ENCODE measurements at regions not wholly inside any gene's neighbourhood (a gene's known extent, or its start where the extent isn't known, plus 50 kb on each side); places are given as distances from the start of the nearest gene placed in this dataset.

DNA sequence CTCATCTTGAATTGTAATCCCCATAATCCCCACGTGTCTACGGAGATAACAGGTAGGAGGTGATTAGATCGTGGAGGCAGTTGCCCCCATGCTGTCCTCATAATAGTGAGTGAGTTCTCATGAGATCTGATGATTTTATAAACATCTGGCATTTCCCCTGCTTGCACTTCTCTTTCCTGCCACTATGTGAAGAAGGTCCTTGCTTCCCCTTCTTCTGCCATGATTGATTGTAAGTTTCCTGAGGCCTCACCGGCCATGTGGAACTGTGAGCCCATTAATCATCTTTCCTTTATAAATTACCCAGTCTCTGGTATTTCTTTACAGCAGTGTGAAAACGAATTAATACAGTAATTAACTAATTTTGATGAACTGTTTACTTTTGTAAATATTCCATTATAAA, 582.5 kb downstream of the TSN start:
- no peak for ATAC-seq
- ChIA-PET CTCF (ENCODE audit: low intra/inter-chr PET ratio) (no interaction called here), POLR2A (no interaction called here)
- no TSS peak for BruUV-seq (replicated peaks)
- Histone ChIP-seq H3K9me1 (ENCODE audit: control insufficient read depth, insufficient read depth, low read length) (no peaks in the 10 kb centered on the region), H3K4me2 (ENCODE audit: insufficient read depth, low read length) (no peak overlapping the region), H3K27ac (ENCODE audit: extremely low read depth, low read depth, low read length) (no peak overlapping the region), H3K4me1 (replicated peaks in 1 of 2; ENCODE audit: control insufficient read depth in 2 of 2, insufficient read depth in 2 of 2, low read length in 2 of 2) (no peaks in the 10 kb centered on the region), H4K20me1 (replicated peaks; ENCODE audit: control insufficient read depth, insufficient read depth, low read length) (no peaks in the 10 kb centered on the region), H3K79me2 (ENCODE audit: control insufficient read depth, insufficient read depth, low read length) (no peaks in the 10 kb centered on the region), H2AFZ (ENCODE audit: low read depth, low read length) (no peak overlapping the region), H3K27me3 (ENCODE audit: control insufficient read depth in 2 of 2, insufficient read depth in 2 of 2, low read length in 2 of 2) (no peaks in the 10 kb centered on the region), H3K4me3 (no peak overlapping the region), H3K9me3 (replicated peaks; ENCODE audit: control insufficient read depth, insufficient read depth, low read depth, low read length) (no peaks in the 10 kb centered on the region), H3K9ac (ENCODE audit: insufficient read depth in 1 of 2, low read depth in 2 of 2, low read length in 2 of 2) (no peak overlapping the region), H3K36me3 (ENCODE audit: control insufficient read depth, insufficient read depth, low read length) (no peaks in the 10 kb centered on the region)
- no peak for FAIRE-seq
- 0% methylated on average over 5 of the region's 5 CpGs for WGBS (ENCODE audit: insufficient coverage, low coverage, missing lambda C conversion rate)
- intact Hi-C loops (cut with micrococcal nuclease): no loop called here
- no peak for DNase-seq (ENCODE audit: extremely low read depth in 1 of 4, low spot score in 3 of 4)
- no peak for TF ChIP-seq GTF2E2 (tag; IDR thresholded peaks at IDR 0.05)
- TF ChIP-seq SMAD3 (CRISPR knock-in tag; conservative IDR thresholded peaks at IDR 0.05): no peak
- no peak for TF ChIP-seq PHTF2 (CRISPR knock-in tag; IDR thresholded peaks at IDR 0.05)
- no peak for TF ChIP-seq SRSF3 (IDR thresholded peaks at IDR 0.05; ENCODE audit: insufficient read depth, low read length)
- TF ChIP-seq, protein P1, sequence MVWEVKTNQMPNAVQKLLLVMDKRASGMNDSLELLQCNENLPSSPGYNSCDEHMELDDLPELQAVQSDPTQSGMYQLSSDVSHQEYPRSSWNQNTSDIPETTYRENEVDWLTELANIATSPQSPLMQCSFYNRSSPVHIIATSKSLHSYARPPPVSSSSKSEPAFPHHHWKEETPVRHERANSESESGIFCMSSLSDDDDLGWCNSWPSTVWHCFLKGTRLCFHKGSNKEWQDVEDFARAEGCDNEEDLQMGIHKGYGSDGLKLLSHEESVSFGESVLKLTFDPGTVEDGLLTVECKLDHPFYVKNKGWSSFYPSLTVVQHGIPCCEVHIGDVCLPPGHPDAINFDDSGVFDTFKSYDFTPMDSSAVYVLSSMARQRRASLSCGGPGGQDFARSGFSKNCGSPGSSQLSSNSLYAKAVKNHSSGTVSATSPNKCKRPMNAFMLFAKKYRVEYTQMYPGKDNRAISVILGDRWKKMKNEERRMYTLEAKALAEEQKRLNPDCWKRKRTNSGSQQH (CRISPR knock-in tag; IDR thresholded peaks at IDR 0.05): no peak
- TF ChIP-seq LARP7 (IDR thresholded peaks at IDR 0.05): no peak
- TF ChIP-seq E2F3 (CRISPR knock-in tag; IDR thresholded peaks at IDR 0.05): no peak
- TF ChIP-seq ZNF77 (CRISPR knock-in tag; IDR thresholded peaks at IDR 0.05): no peak
- TF ChIP-seq YY1 (IDR thresholded peaks at IDR 0.05; ENCODE audit: borderline replicate concordance in 1 of 3, control insufficient read depth in 1 of 3, extremely low read depth in 1 of 3, insufficient read depth in 3 of 3, insufficient read length in 1 of 3, insufficient replicate concordance in 2 of 3, low read depth in 1 of 3, low read length in 2 of 3): no peak
- TF ChIP-seq SREBF2 (CRISPR knock-in tag; IDR thresholded peaks at IDR 0.05): no peak
- TF ChIP-seq, protein P2, sequence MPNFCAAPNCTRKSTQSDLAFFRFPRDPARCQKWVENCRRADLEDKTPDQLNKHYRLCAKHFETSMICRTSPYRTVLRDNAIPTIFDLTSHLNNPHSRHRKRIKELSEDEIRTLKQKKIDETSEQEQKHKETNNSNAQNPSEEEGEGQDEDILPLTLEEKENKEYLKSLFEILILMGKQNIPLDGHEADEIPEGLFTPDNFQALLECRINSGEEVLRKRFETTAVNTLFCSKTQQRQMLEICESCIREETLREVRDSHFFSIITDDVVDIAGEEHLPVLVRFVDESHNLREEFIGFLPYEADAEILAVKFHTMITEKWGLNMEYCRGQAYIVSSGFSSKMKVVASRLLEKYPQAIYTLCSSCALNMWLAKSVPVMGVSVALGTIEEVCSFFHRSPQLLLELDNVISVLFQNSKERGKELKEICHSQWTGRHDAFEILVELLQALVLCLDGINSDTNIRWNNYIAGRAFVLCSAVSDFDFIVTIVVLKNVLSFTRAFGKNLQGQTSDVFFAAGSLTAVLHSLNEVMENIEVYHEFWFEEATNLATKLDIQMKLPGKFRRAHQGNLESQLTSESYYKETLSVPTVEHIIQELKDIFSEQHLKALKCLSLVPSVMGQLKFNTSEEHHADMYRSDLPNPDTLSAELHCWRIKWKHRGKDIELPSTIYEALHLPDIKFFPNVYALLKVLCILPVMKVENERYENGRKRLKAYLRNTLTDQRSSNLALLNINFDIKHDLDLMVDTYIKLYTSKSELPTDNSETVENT (CRISPR knock-in tag; IDR thresholded peaks at IDR 0.05): no peak
- TF ChIP-seq, protein P3, sequence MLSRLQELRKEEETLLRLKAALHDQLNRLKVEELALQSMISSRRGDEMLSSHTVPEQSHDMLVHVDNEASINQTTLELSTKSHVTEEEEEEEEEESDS (CRISPR knock-in tag; IDR thresholded peaks at IDR 0.05): no peak
- TF ChIP-seq CBFA2T3 (IDR thresholded peaks at IDR 0.05): no peak
- in situ Hi-C loops (cut with MboI): no loop called here
